GM12878 (cell line): ENCODE measurements at regions not wholly inside any gene's neighbourhood (a gene's known extent, or its start where the extent isn't known, plus 50 kb on each side); places are given as distances from the start of the nearest gene placed in this dataset.

ENCODE experiments used
- EZH2 ChIP-seq: IDR thresholded peaks from 2 replicates; pipeline ENCODE4 v1.6.1; 2012; ENCODE audit warnings: low read depth, mild to moderate bottlenecking, control low read depth, inconsistent platforms, low read length, borderline replicate concordance; ENCODE audit not compliant: control insufficient read depth
- FOS ChIP-seq: IDR thresholded peaks from 3 replicates; pipeline ENCODE4 v1.6.1; 2011; ENCODE audit warnings: borderline replicate concordance; ENCODE audit not compliant: insufficient read length; ENCODE audit errors: extremely low read depth
- JUNB ChIP-seq: IDR thresholded peaks from 2 replicates; pipeline ENCODE4 v1.6.1; 2016; ENCODE audit warnings: antibody characterized with exemption, mild to moderate bottlenecking
- POLR2A ChIP-seq: IDR thresholded peaks from 2 replicates; pipeline ENCODE4 v1.6.1; 2011; ENCODE audit warnings: low read depth, mild to moderate bottlenecking, low read length
- POLR2AphosphoS5 ChIP-seq: IDR thresholded peaks from 2 replicates; pipeline ENCODE4 v1.6.1; 2011; ENCODE audit warnings: mild to moderate bottlenecking, low read length, inconsistent platforms
- SIN3A ChIP-seq: IDR thresholded peaks from 2 replicates; pipeline ENCODE4 v1.6.1; 2012; ENCODE audit warnings: low read depth, low read length, improper control_type of control experiment
- TF ChIP-seq, protein P1 (sequence below): IDR thresholded peaks from 2 replicates; pipeline ENCODE4 v1.6.1; 2011; ENCODE audit warnings: mild to moderate bottlenecking, low read depth, low read length, moderate library complexity; ENCODE audit not compliant: insufficient replicate concordance
- TF ChIP-seq, protein P2 (sequence below), 3 experiments: IDR thresholded peaks in 2 of 3; conservative IDR thresholded peaks in 1 of 3; 2 replicates each; pipeline ENCODE4 v1.5.1; 2011; ENCODE audit warnings: low read depth in 3 of 3, low read length in 3 of 3, mild to moderate bottlenecking in 3 of 3, control low read depth in 2 of 3, moderate library complexity in 2 of 3, inconsistent platforms in 1 of 3, mixed read lengths in 1 of 3; ENCODE audit not compliant: control insufficient read depth in 2 of 3, insufficient read depth in 1 of 3; ENCODE audit errors: extremely low read depth in 1 of 3

DNA sequence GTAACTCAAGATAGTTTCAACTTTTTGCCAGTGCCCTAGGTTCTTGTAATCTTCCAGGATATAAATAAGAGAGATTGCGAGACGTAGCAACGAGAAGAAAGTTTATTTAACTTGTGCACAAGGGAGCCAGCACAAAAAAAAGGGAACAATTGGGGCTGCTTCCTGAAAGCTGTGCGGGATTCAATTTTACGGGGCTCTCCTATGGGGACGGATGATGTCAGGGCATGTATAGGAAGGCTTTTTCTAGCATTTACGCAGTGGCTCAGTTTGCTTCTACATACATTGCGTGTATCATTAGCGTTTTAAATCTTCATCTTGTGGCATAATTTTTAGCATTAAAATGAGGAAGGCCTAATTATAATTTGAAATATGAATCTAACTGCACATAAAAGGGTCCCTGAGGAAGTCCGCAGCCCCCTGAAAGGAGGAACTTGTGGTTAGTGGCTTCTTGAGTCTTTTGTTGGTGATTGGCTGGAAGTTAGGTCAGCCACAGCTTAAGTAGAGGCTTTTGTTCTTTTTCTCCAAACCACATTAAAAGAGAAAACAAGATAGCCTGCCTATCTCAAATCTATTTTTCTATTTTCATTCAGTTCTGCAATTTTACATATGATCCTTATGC lies 668.2 kb upstream of the NDST4 start:
- TF ChIP-seq POLR2A (no peak), SIN3A (no peak), POLR2AphosphoS5 (no peak), EZH2 (no peak), FOS (no peak), JUNB (no peak)
- TF ChIP-seq, protein P1, sequence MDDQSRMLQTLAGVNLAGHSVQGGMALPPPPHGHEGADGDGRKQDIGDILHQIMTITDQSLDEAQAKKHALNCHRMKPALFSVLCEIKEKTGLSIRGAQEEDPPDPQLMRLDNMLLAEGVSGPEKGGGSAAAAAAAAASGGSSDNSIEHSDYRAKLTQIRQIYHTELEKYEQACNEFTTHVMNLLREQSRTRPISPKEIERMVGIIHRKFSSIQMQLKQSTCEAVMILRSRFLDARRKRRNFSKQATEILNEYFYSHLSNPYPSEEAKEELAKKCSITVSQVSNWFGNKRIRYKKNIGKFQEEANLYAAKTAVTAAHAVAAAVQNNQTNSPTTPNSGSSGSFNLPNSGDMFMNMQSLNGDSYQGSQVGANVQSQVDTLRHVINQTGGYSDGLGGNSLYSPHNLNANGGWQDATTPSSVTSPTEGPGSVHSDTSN, result no peak
- TF ChIP-seq, protein P2, sequence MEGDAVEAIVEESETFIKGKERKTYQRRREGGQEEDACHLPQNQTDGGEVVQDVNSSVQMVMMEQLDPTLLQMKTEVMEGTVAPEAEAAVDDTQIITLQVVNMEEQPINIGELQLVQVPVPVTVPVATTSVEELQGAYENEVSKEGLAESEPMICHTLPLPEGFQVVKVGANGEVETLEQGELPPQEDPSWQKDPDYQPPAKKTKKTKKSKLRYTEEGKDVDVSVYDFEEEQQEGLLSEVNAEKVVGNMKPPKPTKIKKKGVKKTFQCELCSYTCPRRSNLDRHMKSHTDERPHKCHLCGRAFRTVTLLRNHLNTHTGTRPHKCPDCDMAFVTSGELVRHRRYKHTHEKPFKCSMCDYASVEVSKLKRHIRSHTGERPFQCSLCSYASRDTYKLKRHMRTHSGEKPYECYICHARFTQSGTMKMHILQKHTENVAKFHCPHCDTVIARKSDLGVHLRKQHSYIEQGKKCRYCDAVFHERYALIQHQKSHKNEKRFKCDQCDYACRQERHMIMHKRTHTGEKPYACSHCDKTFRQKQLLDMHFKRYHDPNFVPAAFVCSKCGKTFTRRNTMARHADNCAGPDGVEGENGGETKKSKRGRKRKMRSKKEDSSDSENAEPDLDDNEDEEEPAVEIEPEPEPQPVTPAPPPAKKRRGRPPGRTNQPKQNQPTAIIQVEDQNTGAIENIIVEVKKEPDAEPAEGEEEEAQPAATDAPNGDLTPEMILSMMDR (IDR thresholded peaks at IDR 0.05 in 2 of 3, conservative IDR thresholded peaks at IDR 0.05 in 1 of 3; ENCODE audit: control insufficient read depth in 2 of 3, extremely low read depth in 1 of 3, insufficient read depth in 1 of 3, low read depth in 3 of 3, low read length in 3 of 3), result no peak
